CMK (cell line): ENCODE measurements at regions not wholly inside any gene's neighbourhood (a gene's known extent, or its start where the extent isn't known, plus 50 kb on each side); places are given as distances from the start of the nearest gene placed in this dataset.
"Not testable (repeated sequence)": the region's sequence is repeated elsewhere in the genome, so short reads cannot be mapped to it uniquely, and the experiment has no call there.

Experiments used
- DNase-seq: peaks from one replicate; pipeline ENCODE4 v3.0.0-alpha.2; 2010; ENCODE audit warnings: low read depth

DNA sequence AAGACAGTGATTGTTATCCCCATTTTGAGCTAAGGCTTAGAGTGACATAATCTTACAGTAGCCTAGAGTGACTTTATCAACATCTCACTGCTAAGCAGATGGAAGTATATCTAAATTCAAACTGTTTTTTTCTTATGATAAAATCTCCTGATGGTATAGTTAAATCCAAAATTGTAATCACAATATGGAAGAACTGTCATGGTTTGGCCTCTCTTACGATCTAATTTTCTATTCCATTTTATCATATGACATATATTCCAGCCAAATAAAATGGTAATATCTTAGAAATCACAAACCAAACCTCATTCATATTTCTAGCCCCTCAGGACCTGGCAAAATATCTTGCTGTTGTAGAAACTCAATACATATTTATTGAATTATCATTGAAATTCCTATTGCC is 864.7 kb downstream of the SLC6A15 start:
- DNase-seq = no peak

DNA sequence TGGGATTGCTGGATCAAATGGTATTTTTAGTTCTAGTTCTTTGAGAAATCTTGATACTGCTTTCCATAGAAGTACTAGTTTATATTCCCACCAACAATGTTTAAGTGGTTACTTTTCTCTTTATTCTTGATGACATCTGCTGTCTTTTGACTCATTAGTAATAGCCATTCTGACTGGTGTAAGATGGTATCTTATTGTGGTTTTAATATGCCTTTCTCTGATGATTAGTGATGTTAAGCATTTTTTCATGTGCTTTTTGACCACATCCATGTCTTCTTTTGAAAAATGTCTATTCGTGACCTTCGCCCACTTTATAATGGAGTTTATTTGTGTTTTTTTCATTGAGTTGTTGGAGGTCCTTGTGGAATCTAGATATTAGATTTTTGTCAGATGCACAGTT is 865.7 kb downstream of the SLC6A15 start:
- no peak for DNase-seq

DNA sequence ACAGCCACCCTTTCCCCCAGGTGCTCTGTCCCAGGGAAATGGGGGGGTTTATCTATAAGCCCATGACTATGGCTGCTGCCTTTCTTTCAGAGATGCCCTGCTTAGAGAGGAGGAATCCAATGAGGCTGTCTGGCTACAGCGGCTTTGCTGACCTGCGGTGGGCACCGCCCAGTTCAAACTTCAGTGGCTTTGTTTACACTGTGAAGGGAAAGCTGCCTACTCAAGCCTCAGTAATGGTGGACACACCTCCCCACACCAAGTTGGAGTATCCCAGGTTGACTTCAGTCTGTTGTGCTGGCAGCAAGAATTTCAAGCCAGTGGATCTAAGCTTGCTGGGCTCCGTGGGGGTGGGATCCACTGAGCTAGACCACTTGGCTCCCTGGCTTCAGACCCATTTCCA is 869.2 kb downstream of the SLC6A15 start:
- DNase-seq = no peak

DNA sequence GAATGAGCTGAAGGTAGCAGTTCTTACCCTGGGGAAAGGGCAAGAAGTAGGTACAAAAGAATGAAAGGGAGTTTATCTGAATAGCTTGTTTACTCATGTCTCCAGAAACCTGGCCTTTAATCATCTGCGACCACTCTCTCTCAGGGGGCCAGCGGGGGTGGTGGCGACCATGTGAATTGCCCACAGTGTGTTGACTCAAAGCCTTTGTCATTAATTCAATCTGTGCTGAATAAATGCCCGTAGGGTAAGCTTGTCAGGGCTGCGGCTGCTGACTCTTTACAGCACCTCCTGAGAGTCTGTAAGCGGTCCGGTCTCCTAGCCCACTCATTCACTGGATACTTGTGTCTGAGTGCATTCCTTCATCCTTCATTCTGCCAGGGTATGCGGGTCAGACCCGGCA is 874.4 kb downstream of the SLC6A15 start:
- no peak for DNase-seq

- DNase-seq = no peak
Measured at GRCh38 chr12:84036912-84037311, 875.7 kb downstream of the SLC6A15 start.

- DNase-seq = no peak
Measured at GRCh38 chr12:84035766-84036165, 876.8 kb downstream of the SLC6A15 start.

GRCh38 chr12:84034871-84035270 is 877.7 kb downstream of the SLC6A15 start:
- no peak for DNase-seq

DNA sequence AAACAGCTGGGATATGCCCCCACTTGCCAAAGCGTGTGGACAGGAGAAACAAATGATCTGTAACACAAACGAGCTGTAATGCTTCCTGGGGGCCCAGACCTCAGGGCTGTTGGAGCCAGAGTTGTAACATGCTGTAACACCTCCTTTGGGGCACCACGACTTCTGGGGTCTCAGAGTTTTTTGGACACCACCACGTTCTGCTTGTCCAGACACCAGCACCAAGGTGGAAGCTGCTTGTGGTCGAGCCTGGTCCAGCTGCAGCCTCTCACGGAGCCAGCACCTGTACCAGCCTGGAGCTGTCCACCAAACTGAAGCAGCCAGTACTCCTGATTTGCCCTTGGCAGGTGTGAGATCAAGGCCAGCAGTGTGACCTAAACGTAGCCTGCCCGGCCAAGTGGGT is 879.4 kb downstream of the SLC6A15 start:
- no peak for DNase-seq

- DNase-seq = not testable (repeated sequence)
Measured at GRCh38 chr12:84018556-84019179, 893.9 kb downstream of the SLC6A15 start.

GRCh38 chr12:84016956-84017355 is 895.6 kb downstream of the SLC6A15 start:
- no peak for DNase-seq

GRCh38 chr12:83997423-83997822 is 915.2 kb downstream of the SLC6A15 start:
- no peak for DNase-seq

DNA sequence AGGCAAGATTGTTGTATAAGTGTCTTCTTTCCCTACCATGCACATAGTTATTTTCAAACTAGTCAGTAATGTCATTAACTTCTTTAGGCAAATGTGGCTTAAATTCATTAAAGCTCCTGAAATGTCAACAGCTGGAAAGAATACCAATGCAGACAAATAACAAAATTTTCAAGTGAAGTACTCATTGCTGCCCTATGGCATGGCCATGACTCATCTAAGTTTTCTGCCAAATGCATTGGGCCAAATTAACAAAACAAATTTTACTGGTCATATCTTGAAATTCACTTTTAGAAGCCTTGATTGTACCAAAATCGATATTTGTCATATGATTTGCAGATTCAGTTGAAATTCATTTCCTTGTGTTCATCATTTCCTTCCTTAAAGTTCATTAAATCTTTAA is 915.9 kb downstream of the SLC6A15 start:
- no peak for DNase-seq

DNA sequence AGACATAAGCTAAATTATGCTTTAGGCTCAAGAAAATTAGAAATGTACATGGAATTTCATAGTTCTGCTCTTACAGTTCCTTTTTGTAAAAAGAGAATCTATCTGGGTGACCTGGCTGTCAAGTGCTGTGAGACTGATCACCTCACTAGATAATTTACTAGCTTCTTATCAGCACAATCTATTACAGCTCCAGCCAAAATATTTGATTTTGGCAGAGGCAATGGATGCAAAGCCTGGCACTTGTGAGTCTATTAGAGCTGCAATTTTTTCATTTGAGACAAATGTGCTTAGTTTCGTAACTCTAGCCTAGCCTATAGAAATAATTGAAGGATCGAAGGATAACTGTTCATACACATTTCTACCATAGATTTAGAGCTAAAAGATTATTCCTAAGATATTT is 927.5 kb downstream of the SLC6A15 start:
- DNase-seq = no peak

DNA sequence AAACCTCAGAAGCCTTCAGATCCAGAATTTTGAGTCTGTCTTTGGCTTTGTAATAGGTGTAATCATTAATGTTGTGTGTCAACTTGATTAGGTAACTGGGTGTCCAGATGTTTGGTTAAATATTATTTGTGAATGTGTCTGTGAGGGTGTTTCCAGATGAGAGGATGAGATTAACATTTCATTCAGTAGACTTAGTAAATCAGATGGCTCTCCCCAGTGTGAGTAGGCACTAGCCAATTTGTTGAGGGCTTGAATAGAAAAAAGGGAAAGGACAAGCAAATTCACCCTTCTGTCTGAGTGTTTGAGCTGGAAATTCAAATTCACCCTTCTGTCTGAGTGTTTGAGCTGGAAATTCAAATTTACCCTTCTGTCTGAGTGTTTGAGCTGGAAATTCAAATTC is 932.2 kb downstream of the SLC6A15 start:
- no peak for DNase-seq

DNA sequence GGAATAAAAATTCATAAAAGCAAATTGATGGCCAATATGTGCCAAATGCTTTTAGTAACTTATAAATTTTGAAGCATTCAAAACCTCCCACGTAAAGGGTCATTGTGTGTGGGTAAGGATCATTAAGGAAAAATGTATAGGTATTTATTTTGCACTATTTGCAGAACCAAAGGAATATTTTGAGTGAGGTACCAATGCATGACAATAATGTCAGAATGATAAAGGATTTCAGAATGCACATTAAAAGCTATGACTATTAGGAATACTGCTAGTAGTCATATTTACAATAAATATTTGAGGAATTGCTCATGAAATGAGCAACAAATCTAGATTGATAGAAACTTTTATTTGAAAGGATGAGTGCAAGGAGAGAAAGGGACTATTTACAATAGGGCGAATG is 932.8 kb downstream of the SLC6A15 start:
- no peak for DNase-seq

GRCh38 chr12:83971781-83972180 is 940.8 kb downstream of the SLC6A15 start:
- DNase-seq = no peak

DNA sequence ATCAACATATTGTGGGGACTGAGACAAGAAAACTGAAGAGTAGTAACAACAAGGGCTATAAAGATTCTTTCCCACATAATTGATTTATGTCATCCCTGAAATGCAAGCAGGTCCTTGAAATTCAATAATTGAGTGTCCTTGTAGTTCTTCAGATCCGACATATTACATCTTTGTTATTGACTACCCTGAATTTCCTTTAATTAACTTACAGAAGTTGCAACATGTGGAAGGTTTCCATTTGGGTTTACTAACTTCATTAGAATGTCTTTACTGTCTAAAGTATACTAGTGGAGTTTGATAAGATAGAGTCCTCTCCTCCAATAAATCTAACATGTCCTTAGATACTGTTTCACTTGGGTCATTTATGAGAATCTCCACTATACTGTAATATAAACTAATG is 951.8 kb downstream of the SLC6A15 start:
- DNase-seq = no peak

DNA sequence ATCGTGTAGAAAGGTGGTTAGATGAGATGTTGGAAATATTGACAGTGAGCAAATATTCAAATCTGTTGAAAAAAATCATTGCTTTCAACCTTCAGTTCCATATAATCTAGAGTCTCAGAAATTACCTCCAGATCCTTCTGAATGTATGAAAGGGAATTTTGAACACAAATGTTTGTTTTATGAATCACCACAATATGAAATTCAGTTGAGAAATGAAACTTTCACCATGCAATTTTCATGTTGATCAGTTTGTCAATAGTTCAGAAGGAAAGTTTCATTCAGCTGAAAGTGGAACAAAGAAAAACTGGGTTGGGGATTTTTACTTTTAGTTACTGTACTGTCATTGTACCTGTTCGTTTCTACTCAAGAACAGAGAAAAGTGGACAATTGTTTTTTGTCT is 953.6 kb downstream of the SLC6A15 start:
- DNase-seq = no peak

DNA sequence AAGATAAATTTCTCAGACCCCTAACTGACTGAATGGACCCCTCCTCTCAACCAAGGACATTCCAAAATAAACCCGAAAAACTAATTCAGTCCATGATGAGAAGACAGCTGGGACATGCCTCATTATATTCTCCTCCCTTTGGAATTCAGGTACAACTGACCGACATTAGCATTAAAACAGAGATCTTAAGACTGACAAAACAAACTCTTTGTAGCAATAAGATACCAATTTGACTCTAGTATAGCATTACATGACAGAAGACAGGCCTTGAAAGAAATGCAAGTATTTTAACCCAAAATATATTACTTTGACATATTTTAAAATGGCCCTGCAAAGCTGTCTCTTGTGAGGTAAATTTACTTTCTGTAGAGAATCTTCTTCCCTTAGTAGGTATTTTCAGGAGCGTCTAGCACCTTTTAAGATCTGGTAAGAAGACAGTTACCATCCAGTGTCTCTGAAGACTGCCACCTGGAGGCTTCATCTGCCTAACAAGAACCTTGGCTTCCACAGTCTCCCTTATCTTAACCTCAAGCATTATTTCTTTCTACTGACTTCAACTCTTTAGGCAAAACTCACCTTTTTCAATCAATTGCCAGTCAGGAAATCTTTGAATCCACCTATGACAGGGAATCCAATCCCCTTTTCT is 957.5 kb downstream of the SLC6A15 start:
- DNase-seq = no peak

DNA sequence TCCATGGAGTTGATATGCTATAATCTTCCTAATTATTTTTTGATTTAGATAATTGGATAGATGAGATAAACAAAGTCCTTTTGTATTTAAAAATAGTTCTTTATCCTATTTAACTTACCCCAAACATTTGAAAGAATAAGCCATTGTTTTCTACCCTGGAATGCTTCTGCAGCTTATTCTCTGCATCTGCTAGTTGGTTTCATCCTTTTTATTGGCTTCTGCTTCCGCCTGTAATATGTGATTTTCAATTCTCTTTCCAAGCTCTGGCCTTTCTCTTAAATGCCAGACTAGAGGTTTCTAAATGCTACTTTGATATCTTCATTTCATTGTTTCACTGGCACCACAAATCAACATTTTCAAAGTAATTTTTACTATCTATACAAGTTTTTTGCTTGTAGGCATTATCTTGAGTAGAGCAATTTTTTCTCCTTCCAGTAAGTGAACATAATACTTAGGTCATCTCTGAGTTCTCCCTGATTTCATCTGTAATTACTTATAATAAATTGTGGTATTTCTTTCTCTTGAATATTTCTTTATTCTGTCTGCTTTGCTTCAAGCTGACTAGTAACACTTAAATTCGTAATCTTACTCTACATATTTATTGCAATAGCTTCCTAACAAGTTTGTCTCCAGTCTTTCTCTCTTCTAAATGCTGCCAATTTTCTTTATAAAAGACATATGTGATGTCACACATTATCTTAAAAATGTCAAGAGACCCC is 958.4 kb downstream of the SLC6A15 start:
- DNase-seq = no peak

GRCh38 chr12:83945871-83946270 is 966.7 kb downstream of the SLC6A15 start:
- no peak for DNase-seq

- no peak for DNase-seq
Measured at GRCh38 chr12:83939718-83940117, 972.9 kb downstream of the SLC6A15 start.

GRCh38 chr12:83933615-83934014 is 979.0 kb downstream of the SLC6A15 start:
- no peak for DNase-seq

DNA sequence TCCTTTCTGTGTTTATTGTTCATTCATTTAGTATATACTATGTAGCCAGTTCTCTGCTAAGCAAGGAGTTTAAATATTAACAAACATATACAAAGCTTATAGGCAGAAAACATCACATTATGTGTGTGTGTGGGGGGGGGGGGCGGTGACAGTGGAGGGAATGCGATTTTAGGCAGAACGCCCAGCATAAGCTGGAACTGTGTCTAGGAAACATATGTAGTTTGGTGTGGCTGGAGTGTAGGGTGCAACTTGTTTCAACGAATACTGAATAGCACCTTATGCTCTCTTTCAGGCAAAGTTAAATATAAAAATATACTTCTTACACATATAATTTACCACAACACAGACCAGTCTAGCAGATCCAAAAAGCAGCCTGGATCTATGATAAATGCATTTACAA is 980.6 kb downstream of the SLC6A15 start:
- no peak for DNase-seq
